Pancreas (tissue), 10 donors: ENCODE measurements at regions not wholly inside any gene's neighbourhood (a gene's known extent, or its start where the extent isn't known, plus 50 kb on each side); places are given as distances from the start of the nearest gene placed in this dataset.

Experiments
- ATAC-seq, 4 donors: fragments of 200-7000 bp; cut with Tn5 transposase; one replicate each; pipeline versions ENCODE4 v1.8.0 to v1.9.1; 2020; ENCODE audit warnings: mild to moderate bottlenecking in 4 of 4, moderate library complexity in 4 of 4
- DNase-seq, 6 donors: peaks; one replicate each; pipeline ENCODE4 v3.0.0-alpha.2; 2020
- FAIRE-seq: peaks from 2 replicates; lab custom pipeline; 2012; peaks lifted over from hg19 to GRCh38; lab: Jason Lieb, UNC
- H3K27ac ChIP-seq, 4 donors: fragments of 200-600 bp; sonication (generic); 1 replicate in 3 of 4; 2 replicates in 1 of 4; pipeline versions ENCODE4 v1.5.0 to v1.8.0; 2020
- H3K27me3 ChIP-seq, 4 donors: fragments of 200-600 bp; one replicate each; pipeline ENCODE4 v1.8.0; 2021
- H3K36me3 ChIP-seq, 3 donors: fragments of 200-600 bp; sonication (generic) in 1 of 3; one replicate each; pipeline versions ENCODE4 v1.5.0 to v1.8.0; 2020 to 2021
- H3K4me1 ChIP-seq, 3 donors: fragments of 200-600 bp; one replicate each; pipeline ENCODE4 v1.8.0; 2021
- H3K4me3 ChIP-seq, 4 donors: fragments of 200-600 bp; sonication (generic) in 2 of 4; one replicate each; pipeline versions ENCODE4 v1.5.0 to v1.8.0; 2020 to 2021
- H3K9me3 ChIP-seq, 4 donors: fragments of 200-600 bp; one replicate each; pipeline ENCODE4 v1.8.0; 2021
- CTCF ChIP-seq, 4 donors: fragments of 200-600 bp; sonication (generic) in 3 of 4; IDR thresholded peaks; one replicate each; pipeline versions ENCODE4 v1.5.0 to v1.8.0; 2021; ENCODE audit warnings: antibody characterized with exemption in 4 of 4
- WGBS, 2 donors: extraction: QIAGEN DNeasy Blood & Tissue Kit; methylation state at CpG; one replicate each; pipeline ENCODE4 v1.1.7; 2013; 5-methylcytosine and 5-hydroxymethylcytosine counted together
- intact Hi-C, 3 donors: fragments of 100-400 bp; cut with DNase I; formaldehyde crosslinking; loops; one replicate each; pipeline versions ENCODE4 v1.11.1 to v1.14.2; 2022
- donor health status: healthy with polysubstance abuse.
- donor health status: DM: no; HTN: no; CAD: no; lungs with moderate emphysema.
- donor health status: DM: no; HTN: no; CAD: no.
- donor health status: control.
- donor health status: control.
- donor health status: Bipolar disorder and iron deficiency.
- donor health status: DM: yes; HTN: yes; CAD: no.
- donor health status: DM: no; HTN: no; CAD: no.
- donor health status: DM: no; HTN: no; CAD: no.
- donor health status: DM: yes; HTN: yes; CAD: no.

GRCh38 chr13:106078191-106078590, 457.3 kb downstream of the EFNB2 start:
- intact Hi-C loops = no loop called here
- Histone ChIP-seq H3K27me3 (no peaks in the 10 kb centered on the region), H3K4me3 (no peak overlapping the region), H3K4me1 (no peaks in the 10 kb centered on the region), H3K9me3 (no peaks in the 10 kb centered on the region), H3K36me3 (no peaks in the 10 kb centered on the region), H3K27ac (no peak overlapping the region)
- FAIRE-seq (no peak), DNase-seq (no peak), ATAC-seq (no peak)
- TF ChIP-seq CTCF (IDR thresholded peaks at IDR 0.05) = no peak
- 12 to 23% methylated on average over 1 of the region's 1 CpG for WGBS, 2 donors

- H3K4me3 ChIP-seq = no peak overlapping the region
- no peaks in the 10 kb centered on the region for H3K4me1 ChIP-seq
- no peaks in the 10 kb centered on the region for H3K27me3 ChIP-seq
- ATAC-seq (no peak), FAIRE-seq (no peak), DNase-seq (no peak)
- H3K36me3 ChIP-seq = no peaks in the 10 kb centered on the region
- no peaks in the 10 kb centered on the region for H3K9me3 ChIP-seq
- no peak for TF ChIP-seq CTCF (IDR thresholded peaks at IDR 0.05)
- intact Hi-C loops = no loop called here
- WGBS, 2 donors = 93 to 100% methylated on average over 1 of the region's 1 CpG
- no peak overlapping the region for H3K27ac ChIP-seq
Observed at GRCh38 chr13:106077017-106077416, 458.4 kb downstream of the EFNB2 start.

GRCh38 chr13:106072014-106072413, 463.4 kb downstream of the EFNB2 start:
- 95 to 98% methylated on average over 1 of the region's 1 CpG for WGBS, 2 donors
- no peaks in the 10 kb centered on the region for H3K9me3 ChIP-seq
- no peak for DNase-seq
- no peak overlapping the region for H3K4me3 ChIP-seq
- ATAC-seq = no peak
- H3K36me3 ChIP-seq = no peaks in the 10 kb centered on the region
- no peak for FAIRE-seq
- H3K27me3 ChIP-seq = no peaks in the 10 kb centered on the region
- no peaks in the 10 kb centered on the region for H3K4me1 ChIP-seq
- no peak overlapping the region for H3K27ac ChIP-seq
- TF ChIP-seq CTCF (IDR thresholded peaks at IDR 0.05) = no peak
- intact Hi-C loops = no loop called here

GRCh38 chr13:106063591-106064313, 471.7 kb downstream of the EFNB2 start:
- intact Hi-C loops = no loop called here
- Histone ChIP-seq H3K4me3 (no peak overlapping the region), H3K27ac (no peak overlapping the region), H3K9me3 (no peaks in the 10 kb centered on the region), H3K36me3 (no peaks in the 10 kb centered on the region), H3K27me3 (no peaks in the 10 kb centered on the region), H3K4me1 (no peaks in the 10 kb centered on the region)
- DNase-seq (no peak), FAIRE-seq (no peak), ATAC-seq (no peak)
- no peak for TF ChIP-seq CTCF (IDR thresholded peaks at IDR 0.05)
- 74 to 79% methylated on average over 8 of the region's 8 CpGs for WGBS, 2 donors

GRCh38 chr13:106061781-106062180, 473.7 kb downstream of the EFNB2 start:
- H3K27ac ChIP-seq = no peak overlapping the region
- H3K27me3 ChIP-seq = no peaks in the 10 kb centered on the region
- no peak overlapping the region for H3K4me3 ChIP-seq
- H3K4me1 ChIP-seq = no peaks in the 10 kb centered on the region
- intact Hi-C loops = no loop called here
- no peak for ATAC-seq
- no peaks in the 10 kb centered on the region for H3K9me3 ChIP-seq
- FAIRE-seq = no peak
- H3K36me3 ChIP-seq = no peaks in the 10 kb centered on the region
- TF ChIP-seq CTCF (IDR thresholded peaks at IDR 0.05) = no peak
- WGBS, 2 donors = 66 to 72% methylated on average over 11 of the region's 11 CpGs
- DNase-seq = no peak
